A549 (cell line): ENCODE measurements at regions not wholly inside any gene's neighbourhood (a gene's known extent, or its start where the extent isn't known, plus 50 kb on each side); places are given as distances from the start of the nearest gene placed in this dataset.
"Not testable (repeated sequence)": the region's sequence is repeated elsewhere in the genome, so short reads cannot be mapped to it uniquely, and the experiment has no call there.

Experiments
- ATAC-seq, 2 experiments: fragments of 200-7000 bp in 1 of 2; fragments of >200 bp in 1 of 2; cut with Nextera tagmentation in 1 of 2; cut with Tn5 transposase in 1 of 2; 3 replicates each; pipeline versions ENCODE4 v1.8.0 to v1.9.1; 2018 to 2020; ENCODE audit warnings: mild to moderate bottlenecking in 1 of 2, moderate library complexity in 1 of 2
- CTCF ChIA-PET: fragments of 300-600 bp; sonication (Branson Sonifier 250); formaldehyde crosslinking; extraction: SDS; loops from one replicate; lab custom pipeline; 2021; ENCODE audit warnings: antibody characterized with exemption, inconsistent platforms; lab: Yijun Ruan, JAX
- POLR2A ChIA-PET: fragments of 350-600 bp; formaldehyde crosslinking; extraction: SDS; loops from one replicate; lab custom pipeline; 2021; ENCODE audit warnings: antibody characterized with exemption, inconsistent platforms; lab: Yijun Ruan, JAX
- DNase-seq, 2 experiments: peaks; one replicate each; pipeline versions ENCODE4 v3.0.0 to v3.0.0-alpha.2; 2011 to 2016; ENCODE audit warnings: low read depth in 1 of 2, low spot score in 1 of 2
- FAIRE-seq: peaks from 2 replicates; lab custom pipeline; 2011; peaks lifted over from hg19 to GRCh38; lab: Jason Lieb, UNC
- H3K27ac ChIP-seq, 2 experiments: fragments of >200 bp; sonication (Bioruptor Twin); formaldehyde crosslinking; 3 replicates each; pipeline ENCODE4 v1.5.1; 2016 to 2017
- H3K4me1 ChIP-seq: fragments of >200 bp; sonication (Bioruptor Twin); formaldehyde crosslinking; 3 replicates; pipeline ENCODE4 v1.6.1; 2016
- H3K4me2 ChIP-seq: fragments of >200 bp; sonication (Bioruptor Twin); formaldehyde crosslinking; 3 replicates; pipeline ENCODE4 v1.6.1; 2016
- H3K4me3 ChIP-seq: fragments of >200 bp; sonication (Bioruptor Twin); formaldehyde crosslinking; 3 replicates; pipeline ENCODE4 v1.5.1; 2016
- H3K9me3 ChIP-seq: fragments of >200 bp; sonication (Bioruptor Twin); formaldehyde crosslinking; 3 replicates; pipeline ENCODE4 v1.6.1; 2016
- BHLHE40 ChIP-seq: IDR thresholded peaks from 2 replicates; pipeline ENCODE4 v1.6.1; 2012; ENCODE audit warnings: low read depth, low read length, inconsistent platforms
- CBX8 ChIP-seq: fragments of 200-600 bp; sonication (generic); IDR thresholded peaks from 2 replicates; pipeline ENCODE4 v1.6.1; 2016
- CEBPB ChIP-seq, 2 experiments: fragments of >200 bp in 1 of 2; sonication (Bioruptor Twin) in 1 of 2; formaldehyde crosslinking in 1 of 2; IDR thresholded peaks; 2 replicates each; pipeline ENCODE4 v1.6.1; 2012 to 2016
- CHD2 ChIP-seq: fragments of 150-350 bp; IDR thresholded peaks from 2 replicates; pipeline ENCODE4 v1.6.1; 2014; ENCODE audit warnings: low read length; ENCODE audit not compliant: partially characterized antibody
- CHD4 ChIP-seq: fragments of 200-600 bp; sonication (generic); IDR thresholded peaks from 2 replicates; pipeline ENCODE4 v1.6.1; 2016; ENCODE audit warnings: antibody characterized with exemption, mild to moderate bottlenecking, borderline replicate concordance
- CTCF ChIP-seq: fragments of >200 bp; sonication (Bioruptor Twin); formaldehyde crosslinking; IDR thresholded peaks from 3 replicates; pipeline ENCODE4 v1.5.1; 2016
- EHF ChIP-seq: fragments of 250-450 bp; sonication (Bioruptor Pico); IDR thresholded peaks from 2 replicates; pipeline ENCODE4 v1.5.0; 2020; ENCODE audit warnings: mild to moderate bottlenecking
- EHMT2 ChIP-seq: fragments of 200-600 bp; sonication (generic); IDR thresholded peaks from 2 replicates; pipeline ENCODE4 v1.6.1; 2016; ENCODE audit warnings: antibody characterized with exemption, low read depth, mild to moderate bottlenecking, moderate library complexity
- FOSB ChIP-seq: fragments of 250-450 bp; sonication (Bioruptor Pico); IDR thresholded peaks from 2 replicates; pipeline ENCODE4 v1.5.0; 2020; ENCODE audit warnings: mild to moderate bottlenecking, moderate library complexity
- HEYL ChIP-seq: fragments of 250-450 bp; sonication (Bioruptor Pico); IDR thresholded peaks from 2 replicates; pipeline ENCODE4 v1.8.0; 2021; ENCODE audit warnings: mild to moderate bottlenecking, moderate library complexity
- HOXB5 ChIP-seq: fragments of 250-450 bp; sonication (Bioruptor Pico); IDR thresholded peaks from 2 replicates; pipeline ENCODE4 v1.5.0; 2020; ENCODE audit warnings: mild to moderate bottlenecking, moderate library complexity
- JUNB ChIP-seq: fragments of >200 bp; sonication (Bioruptor Twin); formaldehyde crosslinking; IDR thresholded peaks from 2 replicates; pipeline ENCODE4 v1.6.1; 2016
- MAFK ChIP-seq: fragments of 450-650 bp; IDR thresholded peaks from 2 replicates; pipeline ENCODE4 v1.6.1; 2014; ENCODE audit not compliant: partially characterized antibody
- MAZ ChIP-seq: fragments of 150-350 bp; IDR thresholded peaks from 2 replicates; pipeline ENCODE4 v1.6.1; 2014; ENCODE audit warnings: antibody characterized with exemption, low read depth, low read length, borderline replicate concordance
- MYC ChIP-seq: IDR thresholded peaks from 2 replicates; pipeline ENCODE4 v1.6.1; 2012; ENCODE audit warnings: mild to moderate bottlenecking, inconsistent platforms, low read length, improper control_type of control experiment, borderline replicate concordance
- NFE2L2 ChIP-seq: fragments of 150-350 bp; conservative IDR thresholded peaks from 2 replicates; pipeline ENCODE4 v1.6.1; 2014; ENCODE audit warnings: low read length
- NPAS2 ChIP-seq: fragments of 250-450 bp; sonication (Bioruptor Pico); IDR thresholded peaks from 2 replicates; pipeline ENCODE4 v1.8.0; 2022; ENCODE audit warnings: mild to moderate bottlenecking, moderate library complexity, borderline replicate concordance
- NR3C1 ChIP-seq: fragments of >200 bp; sonication (Bioruptor Twin); formaldehyde crosslinking; IDR thresholded peaks from 3 replicates; pipeline ENCODE4 v1.6.1; 2017
- PHF8 ChIP-seq: fragments of 200-600 bp; sonication (generic); IDR thresholded peaks from 2 replicates; pipeline ENCODE4 v1.6.1; 2016; ENCODE audit warnings: low read depth, mild to moderate bottlenecking, antibody characterized with exemption, moderate library complexity, borderline replicate concordance
- POLR2A ChIP-seq: IDR thresholded peaks from 2 replicates; pipeline ENCODE4 v1.6.1; 2012; ENCODE audit warnings: mild to moderate bottlenecking, low read length
- RAD21 ChIP-seq, 2 experiments: fragments of >200 bp in 1 of 2; sonication (Bioruptor Twin) in 1 of 2; formaldehyde crosslinking in 1 of 2; IDR thresholded peaks in 1 of 2; conservative IDR thresholded peaks in 1 of 2; 2 replicates in 1 of 2; 3 replicates in 1 of 2; pipeline ENCODE4 v1.6.1; 2012 to 2018; ENCODE audit warnings: inconsistent platforms in 1 of 2
- RCOR1 ChIP-seq: fragments of 150-350 bp; IDR thresholded peaks from 2 replicates; pipeline ENCODE4 v1.6.1; 2014; ENCODE audit warnings: antibody characterized with exemption, low read length, low read depth
- RNF2 ChIP-seq: fragments of 200-600 bp; sonication (generic); IDR thresholded peaks from 2 replicates; pipeline ENCODE4 v1.6.1; 2016; ENCODE audit warnings: low read depth, mild to moderate bottlenecking, antibody characterized with exemption, moderate library complexity, borderline replicate concordance
- TP53 ChIP-seq: fragments of 250-450 bp; sonication (Bioruptor Pico); IDR thresholded peaks from 2 replicates; pipeline ENCODE4 v1.5.0; 2021; ENCODE audit warnings: mild to moderate bottlenecking, moderate library complexity
- ZC3H11A ChIP-seq: fragments of 450-650 bp; IDR thresholded peaks from 2 replicates; pipeline ENCODE4 v1.6.1; 2014; ENCODE audit warnings: antibody characterized with exemption, mild to moderate bottlenecking
- ZFP36 ChIP-seq: fragments of 450-650 bp; IDR thresholded peaks from 2 replicates; pipeline ENCODE4 v1.6.1; 2014; ENCODE audit warnings: borderline replicate concordance; ENCODE audit not compliant: partially characterized antibody
- WGBS: methylation state at CpG from one replicate; pipeline ENCODE4 v1.1.6; 2017; ENCODE audit errors: missing lambda C conversion rate; 5-methylcytosine and 5-hydroxymethylcytosine counted together
- TF ChIP-seq, protein P1 (sequence below): fragments of 250-450 bp; sonication (Bioruptor Pico); IDR thresholded peaks from 2 replicates; pipeline ENCODE4 v1.5.0; 2020; ENCODE audit warnings: low read depth, mild to moderate bottlenecking, moderate library complexity
- TF ChIP-seq, protein P2 (sequence below): fragments of >200 bp; sonication (Bioruptor Twin); formaldehyde crosslinking; IDR thresholded peaks from 3 replicates; pipeline ENCODE4 v1.6.1; 2016

DNA sequence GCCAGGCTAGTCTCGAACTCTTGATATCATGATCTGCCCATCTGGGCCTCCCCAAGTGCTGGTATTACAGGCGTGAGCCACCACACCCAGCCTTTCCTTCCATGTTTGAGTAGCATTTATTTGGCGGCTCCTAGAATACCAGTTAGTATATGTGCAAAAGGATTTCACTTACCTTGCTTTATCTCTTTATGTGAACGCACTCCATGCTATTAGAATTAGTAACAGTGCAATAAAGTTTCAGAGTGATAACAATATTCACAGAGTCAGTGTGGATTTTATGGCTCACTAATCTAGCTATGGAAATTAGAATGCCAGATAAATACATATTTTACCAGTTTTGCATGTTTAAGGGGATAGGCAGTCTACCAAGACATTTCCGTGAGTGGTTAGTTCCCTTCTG lies 74.4 kb upstream of the NIPBL start:
- FAIRE-seq (no peak), DNase-seq (no peak)
- Histone ChIP-seq H3K4me1 (no peaks in the 10 kb centered on the region), H3K4me2 (no peak overlapping the region), H3K9me3 (no peaks in the 10 kb centered on the region)
- 15% methylated on average over 5 of the region's 5 CpGs for WGBS
- CTCF ChIA-PET: interaction anchor here (0.5 kb wide), 1 partner anchor 74 kb away, joined by 3 read pairs; no protein-coding TSS in a partner anchor
- TF ChIP-seq CBX8 (no peak), HOXB5 (no peak), JUNB (no peak), EHF (no peak), MAFK (no peak), HEYL (no peak), RNF2 (no peak), NPAS2 (CRISPR knock-in tag) (no peak), NFE2L2 (no peak), RAD21 (conservative IDR thresholded peaks at IDR 0.05 in 1 of 2, IDR thresholded peaks at IDR 0.05 in 1 of 2) (no peak), CTCF (no peak)
- TF ChIP-seq, protein P1, sequence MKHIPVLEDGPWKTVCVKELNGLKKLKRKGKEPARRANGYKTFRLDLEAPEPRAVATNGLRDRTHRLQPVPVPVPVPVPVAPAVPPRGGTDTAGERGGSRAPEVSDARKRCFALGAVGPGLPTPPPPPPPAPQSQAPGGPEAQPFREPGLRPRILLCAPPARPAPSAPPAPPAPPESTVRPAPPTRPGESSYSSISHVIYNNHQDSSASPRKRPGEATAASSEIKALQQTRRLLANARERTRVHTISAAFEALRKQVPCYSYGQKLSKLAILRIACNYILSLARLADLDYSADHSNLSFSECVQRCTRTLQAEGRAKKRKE (CRISPR knock-in tag): no peak
- TF ChIP-seq, protein P2, sequence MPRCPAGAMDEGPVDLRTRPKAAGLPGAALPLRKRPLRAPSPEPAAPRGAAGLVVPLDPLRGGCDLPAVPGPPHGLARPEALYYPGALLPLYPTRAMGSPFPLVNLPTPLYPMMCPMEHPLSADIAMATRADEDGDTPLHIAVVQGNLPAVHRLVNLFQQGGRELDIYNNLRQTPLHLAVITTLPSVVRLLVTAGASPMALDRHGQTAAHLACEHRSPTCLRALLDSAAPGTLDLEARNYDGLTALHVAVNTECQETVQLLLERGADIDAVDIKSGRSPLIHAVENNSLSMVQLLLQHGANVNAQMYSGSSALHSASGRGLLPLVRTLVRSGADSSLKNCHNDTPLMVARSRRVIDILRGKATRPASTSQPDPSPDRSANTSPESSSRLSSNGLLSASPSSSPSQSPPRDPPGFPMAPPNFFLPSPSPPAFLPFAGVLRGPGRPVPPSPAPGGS: no peak
- TF ChIP-seq, all 56 proteins: peak for 0
- Histone ChIP-seq H3K4me3 (no peak overlapping the region), H3K27ac (no peak overlapping the region)
- POLR2A ChIA-PET: no interaction called here
- ATAC-seq: no peak

- FAIRE-seq, ATAC-seq, H3K4me1 ChIP-seq, DNase-seq, H3K27ac ChIP-seq, H3K9me3 ChIP-seq, CTCF ChIA-PET, H3K4me2 ChIP-seq, H3K4me3 ChIP-seq, POLR2A ChIA-PET: not testable (repeated sequence)
- 58% methylated on average over 4 of the region's 4 CpGs for WGBS
These were observed 63.3 kb upstream of the NIPBL start for GRCh38 chr5:36813249-36813648.

DNA sequence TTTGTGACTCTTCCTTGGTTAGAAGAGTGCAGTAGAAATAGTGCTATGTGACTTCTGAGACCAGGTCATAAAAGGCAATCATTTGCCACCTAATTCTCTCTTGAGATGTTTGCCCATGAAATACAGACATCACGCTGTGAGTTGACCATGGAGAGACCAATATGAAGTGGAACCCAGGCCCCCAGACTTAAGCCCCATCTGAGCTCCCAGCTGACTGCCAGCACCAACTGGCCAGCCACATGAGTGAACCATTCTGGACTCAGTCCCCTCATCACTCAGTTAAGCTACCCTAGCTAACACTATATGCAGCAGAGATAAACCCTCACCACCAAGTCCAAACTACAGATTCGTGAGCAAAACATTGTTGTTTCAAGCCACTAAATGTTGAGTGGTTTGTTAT lies 60.7 kb upstream of the NIPBL start:
- ChIA-PET CTCF (interaction anchor here (0.7 to 1.1 kb wide), 2 partner anchors 20 to 55 kb away, joined by 3 read pairs; no protein-coding TSS in a partner anchor), POLR2A (no interaction called here)
- Histone ChIP-seq H3K9me3 (no peaks in the 10 kb centered on the region), H3K27ac (no peak overlapping the region), H3K4me3 (no peak overlapping the region), H3K4me1 (no peaks in the 10 kb centered on the region), H3K4me2 (no peak overlapping the region)
- FAIRE-seq (no peak), DNase-seq (no peak), ATAC-seq (no peak)
- WGBS: 16% methylated on average over 2 of the region's 2 CpGs
- TF ChIP-seq, protein P1 (CRISPR knock-in tag): no peak
- TF ChIP-seq MAZ (no peak), TP53 (CRISPR knock-in tag) (no peak), EHMT2 (no peak), ZC3H11A (no peak), FOSB (CRISPR knock-in tag) (no peak), CHD2 (no peak), RCOR1 (no peak), HOXB5 (no peak), ZFP36 (no peak), MYC (no peak), CBX8 (no peak), MAFK (no peak), POLR2A (no peak), NR3C1 (no peak), CEBPB (IDR thresholded peaks at IDR 0.05) (no peak), PHF8 (no peak), BHLHE40 (no peak), CHD4 (no peak)
